Fibroblast of lung (primary cell): ENCODE measurements at regions not wholly inside any gene's neighbourhood (a gene's known extent, or its start where the extent isn't known, plus 50 kb on each side); places are given as distances from the start of the nearest gene placed in this dataset.

Experiments used
- CTCF ChIP-seq, 2 donors: IDR thresholded peaks in 1 of 2; conservative IDR thresholded peaks in 1 of 2; 1 replicate in 1 of 2; 2 replicates in 1 of 2; pipeline ENCODE4 v1.5.1; 2011 to 2012; ENCODE audit warnings: low read length in 2 of 2, control low read depth in 1 of 2, inconsistent platforms in 1 of 2, low read depth in 1 of 2, mild to moderate bottlenecking in 1 of 2
- EZH2 ChIP-seq: IDR thresholded peaks from 2 replicates; pipeline ENCODE4 v1.5.1; 2012; ENCODE audit warnings: low read length, control low read depth, mild to moderate bottlenecking; ENCODE audit errors: missing control alignments

- no peak for TF ChIP-seq CTCF (conservative IDR thresholded peaks at IDR 0.05 in 1 of 2, IDR thresholded peaks at IDR 0.05 in 1 of 2; ENCODE audit: low read depth in 1 of 2, low read length in 2 of 2)
- TF ChIP-seq EZH2: no peak
Measured at GRCh38 chr6:147639279-147639678, 130.8 kb downstream of the SAMD5 start.
